ENCODE measurements at regions not wholly inside any gene's neighbourhood (a gene's known extent, or its start where the extent isn't known, plus 50 kb on each side); places are given as distances from the start of the nearest gene placed in this dataset.

GRCh38 chr7:79593866-79594301 lies 140.4 kb upstream of the MAGI2 start:
- H3K4me3 ChIP-seq: no peak overlapping the region
- no peak for DNase-seq (ENCODE audit: low spot score)
- TF ChIP-seq CTCF (IDR thresholded peaks at IDR 0.05): no peak
- no peaks in the 10 kb centered on the region for H3K36me3 ChIP-seq
- H3K27ac ChIP-seq: no peak overlapping the region
- H3K9me3 ChIP-seq: no peaks in the 10 kb centered on the region
- H3K4me1 ChIP-seq: no peaks in the 10 kb centered on the region
- H3K27me3 ChIP-seq: no peaks in the 10 kb centered on the region

- no peaks in the 10 kb centered on the region for H3K9me3 ChIP-seq
- no peaks in the 10 kb centered on the region for H3K4me1 ChIP-seq
- TF ChIP-seq CTCF (IDR thresholded peaks at IDR 0.05): no peak
Measured at GRCh38 chr7:79590916-79591623, 137.6 kb upstream of the MAGI2 start.

GRCh38 chr7:79590391-79590790 lies 136.9 kb upstream of the MAGI2 start:
- no peaks in the 10 kb centered on the region for H3K27me3 ChIP-seq
- no peaks in the 10 kb centered on the region for H3K36me3 ChIP-seq

More at GRCh38 chr7:79590916-79591623, 137.6 kb upstream of the MAGI2 start:
- Histone ChIP-seq H3K36me3 (no peaks in the 10 kb centered on the region), H3K27me3 (no peaks in the 10 kb centered on the region), H3K27ac (no peak overlapping the region), H3K4me3 (no peak overlapping the region)
- DNase-seq (ENCODE audit: low spot score): no peak

GRCh38 chr7:79570903-79571302 lies 117.4 kb upstream of the MAGI2 start:
- no peak for TF ChIP-seq CTCF (IDR thresholded peaks at IDR 0.05)
- Histone ChIP-seq H3K9me3 (no peaks in the 10 kb centered on the region), H3K27me3 (no peaks in the 10 kb centered on the region), H3K4me3 (no peak overlapping the region), H3K27ac (no peak overlapping the region), H3K4me1 (no peaks in the 10 kb centered on the region), H3K36me3 (no peaks in the 10 kb centered on the region)
- DNase-seq (ENCODE audit: low spot score): no peak

More at GRCh38 chr7:79590391-79590790, 136.9 kb upstream of the MAGI2 start:
- no peak overlapping the region for H3K4me3 ChIP-seq
- DNase-seq (ENCODE audit: low spot score): no peak
- no peak overlapping the region for H3K27ac ChIP-seq
- H3K9me3 ChIP-seq: no peaks in the 10 kb centered on the region
- no peak for TF ChIP-seq CTCF (IDR thresholded peaks at IDR 0.05)
- H3K4me1 ChIP-seq: no peaks in the 10 kb centered on the region

GRCh38 chr7:79563821-79564522 lies 110.5 kb upstream of the MAGI2 start:
- Histone ChIP-seq H3K4me3 (no peak overlapping the region), H3K27ac (no peak overlapping the region), H3K9me3 (no peaks in the 10 kb centered on the region)

More at GRCh38 chr7:79563821-79564522, 110.5 kb upstream of the MAGI2 start:
- no peaks in the 10 kb centered on the region for H3K36me3 ChIP-seq
- H3K4me1 ChIP-seq: no peaks in the 10 kb centered on the region
- H3K27me3 ChIP-seq: no peaks in the 10 kb centered on the region
- DNase-seq (ENCODE audit: low spot score): no peak
- no peak for TF ChIP-seq CTCF (IDR thresholded peaks at IDR 0.05)
